Hepatocyte (in vitro differentiated cells): ENCODE measurements at regions not wholly inside any gene's neighbourhood (a gene's known extent, or its start where the extent isn't known, plus 50 kb on each side); places are given as distances from the start of the nearest gene placed in this dataset.

Experiments used
- EZH2 ChIP-seq: fragments of 200-600 bp; sonication (generic); IDR thresholded peaks from 2 replicates; pipeline ENCODE4 v1.6.1; 2016; ENCODE audit warnings: antibody characterized with exemption, mild to moderate bottlenecking, borderline replicate concordance
- EZH2phosphoT487 ChIP-seq: fragments of 200-600 bp; sonication (generic); IDR thresholded peaks from one replicate; pipeline ENCODE4 v1.6.1; 2018; ENCODE audit warnings: antibody characterized with exemption, mild to moderate bottlenecking, low read depth, moderate library complexity; ENCODE audit not compliant: unreplicated experiment, severe bottlenecking
- TF ChIP-seq, protein P1 (sequence below): fragments of 200-600 bp; sonication (generic); IDR thresholded peaks from 2 replicates; pipeline ENCODE4 v1.5.1; 2016; ENCODE audit warnings: antibody characterized with exemption, mild to moderate bottlenecking; ENCODE audit not compliant: poor library complexity

DNA sequence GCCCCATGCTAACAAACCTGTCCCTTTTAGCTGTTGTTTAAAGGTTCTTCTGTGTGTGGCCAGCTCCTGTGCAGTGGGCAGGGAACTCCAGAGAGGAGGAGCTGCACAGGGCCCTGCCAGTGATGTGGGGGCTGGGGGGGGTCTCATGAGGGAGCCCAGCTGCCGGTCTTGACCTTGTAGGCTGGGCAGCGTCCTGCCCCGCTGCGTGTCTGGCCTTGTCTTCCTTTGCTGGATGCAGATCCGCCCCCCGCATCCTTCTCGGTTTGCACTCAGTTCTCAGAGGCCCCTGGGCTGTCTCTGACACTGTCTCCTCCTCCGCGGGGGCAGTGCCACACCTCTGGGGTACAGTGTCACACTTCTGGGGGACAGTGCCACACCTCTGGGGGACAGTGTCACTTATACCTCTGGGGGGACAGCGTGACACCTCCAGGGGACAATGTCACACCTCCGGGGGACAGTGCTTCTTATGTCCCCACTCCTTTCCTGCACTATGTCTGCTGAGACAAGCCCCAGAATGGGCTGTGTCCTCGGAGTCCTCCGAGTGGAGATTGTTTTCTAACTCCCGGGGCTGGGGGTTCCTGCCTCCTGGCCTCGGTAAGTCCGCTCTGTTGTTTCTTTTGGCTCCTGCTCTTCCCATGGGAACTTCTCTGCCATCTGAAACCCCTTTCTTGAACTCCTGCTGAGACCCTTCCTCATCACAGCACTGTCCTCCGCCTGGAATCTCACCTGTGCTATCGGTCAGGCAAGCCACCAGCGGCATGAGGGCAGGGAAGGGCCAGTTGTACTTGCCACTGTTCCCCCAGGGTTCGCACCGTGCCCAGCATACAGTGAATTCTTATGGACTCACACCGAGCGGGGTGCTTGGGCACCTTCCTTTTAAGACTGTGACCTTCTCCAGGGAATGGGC lies 788.3 kb downstream of the TBC1D22A start:
- TF ChIP-seq, protein P1, sequence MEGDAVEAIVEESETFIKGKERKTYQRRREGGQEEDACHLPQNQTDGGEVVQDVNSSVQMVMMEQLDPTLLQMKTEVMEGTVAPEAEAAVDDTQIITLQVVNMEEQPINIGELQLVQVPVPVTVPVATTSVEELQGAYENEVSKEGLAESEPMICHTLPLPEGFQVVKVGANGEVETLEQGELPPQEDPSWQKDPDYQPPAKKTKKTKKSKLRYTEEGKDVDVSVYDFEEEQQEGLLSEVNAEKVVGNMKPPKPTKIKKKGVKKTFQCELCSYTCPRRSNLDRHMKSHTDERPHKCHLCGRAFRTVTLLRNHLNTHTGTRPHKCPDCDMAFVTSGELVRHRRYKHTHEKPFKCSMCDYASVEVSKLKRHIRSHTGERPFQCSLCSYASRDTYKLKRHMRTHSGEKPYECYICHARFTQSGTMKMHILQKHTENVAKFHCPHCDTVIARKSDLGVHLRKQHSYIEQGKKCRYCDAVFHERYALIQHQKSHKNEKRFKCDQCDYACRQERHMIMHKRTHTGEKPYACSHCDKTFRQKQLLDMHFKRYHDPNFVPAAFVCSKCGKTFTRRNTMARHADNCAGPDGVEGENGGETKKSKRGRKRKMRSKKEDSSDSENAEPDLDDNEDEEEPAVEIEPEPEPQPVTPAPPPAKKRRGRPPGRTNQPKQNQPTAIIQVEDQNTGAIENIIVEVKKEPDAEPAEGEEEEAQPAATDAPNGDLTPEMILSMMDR: no peak
- TF ChIP-seq EZH2 (no peak), EZH2phosphoT487 (no peak)
